DND-41 (cell line): ENCODE measurements at regions not wholly inside any gene's neighbourhood (a gene's known extent, or its start where the extent isn't known, plus 50 kb on each side); places are given as distances from the start of the nearest gene placed in this dataset.

Experiments used
- CTCF ChIP-seq: IDR thresholded peaks from 2 replicates; pipeline ENCODE4 v1.5.1; 2012; ENCODE audit warnings: borderline replicate concordance, low read length, moderate library complexity, mild to moderate bottlenecking; ENCODE audit not compliant: poor library complexity, severe bottlenecking; ENCODE audit errors: extremely low read depth
- EZH2 ChIP-seq: IDR thresholded peaks from 3 replicates; pipeline ENCODE4 v1.6.1; 2012; ENCODE audit warnings: borderline replicate concordance, low read depth, mild to moderate bottlenecking, moderate library complexity, low read length, inconsistent platforms; ENCODE audit not compliant: severe bottlenecking

GRCh38 chr5:111017731-111018130 is 53.8 kb upstream of the TSLP start:
- TF ChIP-seq CTCF (no peak), EZH2 (no peak)
